CD4-positive, alpha-beta T cell treated with Interleukin-12 subunit alpha and Interleukin-12 subunit beta, for 1 hour (primary cell): ENCODE measurements at regions not wholly inside any gene's neighbourhood (a gene's known extent, or its start where the extent isn't known, plus 50 kb on each side); places are given as distances from the start of the nearest gene placed in this dataset.

Experiments used
- DNase-seq: peaks from one replicate; pipeline ENCODE4 v3.0.0-alpha.2; 2020

GRCh38 chr1:186550832-186551231 lies 89.9 kb upstream of the PDC start:
- no peak for DNase-seq

GRCh38 chr1:186541003-186541402 lies 80.1 kb upstream of the PDC start:
- DNase-seq = no peak

GRCh38 chr1:186540521-186540920 lies 79.6 kb upstream of the PDC start:
- no peak for DNase-seq

GRCh38 chr1:186536273-186536890 lies 75.5 kb upstream of the PDC start:
- no peak for DNase-seq

GRCh38 chr1:186535388-186536133 lies 74.6 kb upstream of the PDC start:
- no peak for DNase-seq

GRCh38 chr1:186534401-186534800 lies 73.5 kb upstream of the PDC start:
- DNase-seq = no peak

- DNase-seq = no peak
These were observed 71.6 kb upstream of the PDC start for GRCh38 chr1:186532466-186532865.

GRCh38 chr1:186531561-186532165 lies 70.7 kb upstream of the PDC start:
- no peak for DNase-seq

- no peak for DNase-seq
These were observed 69.2 kb upstream of the PDC start for GRCh38 chr1:186530109-186530508.

- DNase-seq = no peak
These were observed 59.1 kb upstream of the PDC start for GRCh38 chr1:186519982-186520381.

- no peak for DNase-seq
These were observed 58.0 kb upstream of the PDC start for GRCh38 chr1:186518822-186519381.

GRCh38 chr1:186518395-186518794 lies 57.5 kb upstream of the PDC start:
- no peak for DNase-seq

GRCh38 chr1:186514367-186514766 lies 53.5 kb upstream of the PDC start:
- DNase-seq = no peak

- DNase-seq = no peak
These were observed 52.6 kb upstream of the PDC start for GRCh38 chr1:186513526-186513925.

- DNase-seq = no peak
These were observed 52.0 kb upstream of the PDC start for GRCh38 chr1:186512698-186513457.

GRCh38 chr1:186511761-186512637 lies 51.1 kb upstream of the PDC start:
- no peak for DNase-seq
